Natural killer cell (primary cell): ENCODE measurements at regions not wholly inside any gene's neighbourhood (a gene's known extent, or its start where the extent isn't known, plus 50 kb on each side); places are given as distances from the start of the nearest gene placed in this dataset.

Experiments
- ATAC-seq, 3 donors: fragments of 150-1000 bp in 2 of 3; fragments of 200-7000 bp in 1 of 3; cut with Tn5 transposase; 1 replicate in 1 of 3; 2 replicates in 2 of 3; pipeline ENCODE4 v1.10.0; 2021; ENCODE audit warnings: mild to moderate bottlenecking in 2 of 3, moderate library complexity in 2 of 3
- DNase-seq, 2 donors: peaks; one replicate each; pipeline versions ENCODE4 v3.0.0 to v3.0.0-alpha.2; 2013 to 2021; ENCODE audit warnings: mixed read lengths in 1 of 2
- H3K27ac ChIP-seq: one replicate; pipeline ENCODE4 v1.5.1; 2013; ENCODE audit warnings: mild to moderate bottlenecking, low read length
- H3K27me3 ChIP-seq: one replicate; pipeline ENCODE4 v1.6.1; 2013; ENCODE audit warnings: low read length; ENCODE audit not compliant: control insufficient read depth, insufficient read depth
- H3K36me3 ChIP-seq: one replicate; pipeline ENCODE4 v1.6.1; 2013; ENCODE audit warnings: low read length; ENCODE audit not compliant: control insufficient read depth, insufficient read depth
- H3K4me1 ChIP-seq: one replicate; pipeline ENCODE4 v1.6.1; 2013; ENCODE audit warnings: low read length; ENCODE audit not compliant: control insufficient read depth, insufficient read depth
- H3K4me3 ChIP-seq: one replicate; pipeline ENCODE4 v1.5.1; 2013; ENCODE audit warnings: low read length
- H3K9me3 ChIP-seq: one replicate; pipeline ENCODE4 v1.6.1; 2013; ENCODE audit warnings: low read length; ENCODE audit not compliant: control insufficient read depth, insufficient read depth
- H3K27ac Mint-ChIP-seq, 2 donors: one replicate each; pipeline ENCODE4 v1.8.0; 2022; ENCODE audit warnings: mild to moderate bottlenecking in 2 of 2, mixed read lengths in 2 of 2, moderate library complexity in 1 of 2
- H3K27me3 Mint-ChIP-seq, 2 donors: one replicate each; pipeline ENCODE4 v1.8.0; 2022; ENCODE audit warnings: low read depth in 2 of 2, mixed read lengths in 2 of 2
- H3K36me3 Mint-ChIP-seq: one replicate; pipeline ENCODE4 v1.8.0; 2022; ENCODE audit warnings: mixed read lengths
- H3K4me1 Mint-ChIP-seq, 2 donors: one replicate each; pipeline ENCODE4 v1.8.0; 2022; ENCODE audit warnings: mixed read lengths in 2 of 2
- H3K4me3 Mint-ChIP-seq: one replicate; pipeline ENCODE4 v1.8.0; 2022; ENCODE audit warnings: mild to moderate bottlenecking, moderate library complexity, mixed read lengths
- H3K9me3 Mint-ChIP-seq, 2 donors: one replicate each; pipeline ENCODE4 v1.8.0; 2022; ENCODE audit warnings: mixed read lengths in 2 of 2
- WGBS: methylation state at CpG from one replicate; pipeline ENCODE4 v1.1.7; 2013; ENCODE audit warnings: missing lambda C conversion rate; ENCODE audit not compliant: insufficient coverage; 5-methylcytosine and 5-hydroxymethylcytosine counted together
- intact Hi-C: fragments of 100-400 bp; cut with micrococcal nuclease; formaldehyde crosslinking; loops from one replicate; pipeline ENCODE4 v1.14.2; 2022
- TF ChIP-seq, protein P1 (sequence below): fragments of 200-600 bp; IDR thresholded peaks from one replicate; pipeline ENCODE4 v1.8.0; 2022; ENCODE audit warnings: antibody characterized with exemption

DNA sequence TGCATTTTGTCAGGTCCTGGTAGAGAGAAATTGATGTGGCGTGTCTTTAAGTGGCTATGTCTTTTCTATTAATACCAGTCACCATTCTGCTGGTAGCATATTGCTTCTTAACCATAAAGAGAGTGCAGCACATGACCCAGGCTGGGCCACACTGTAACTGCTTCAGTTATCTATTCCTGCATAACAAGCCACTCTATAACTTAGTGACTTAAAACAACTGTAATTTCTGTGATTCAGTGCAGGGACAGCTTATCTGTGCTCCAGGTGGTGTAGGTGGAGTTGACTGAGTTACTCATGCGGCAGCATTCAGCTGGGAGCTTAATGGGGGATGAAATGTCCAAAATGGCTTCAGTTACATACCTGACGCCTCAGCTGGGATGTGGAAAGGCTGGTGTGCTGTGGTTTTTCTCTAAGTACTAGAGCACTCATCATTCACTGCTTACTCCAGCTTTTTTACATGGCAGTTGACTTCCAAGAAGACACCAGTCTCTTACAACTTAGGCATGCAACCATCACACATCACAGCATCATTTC is 742.4 kb downstream of the SATB2 start:
- Mint-ChIP-seq H3K4me1 (no peaks in the 10 kb centered on the region), H3K4me3 (no peak overlapping the region), H3K9me3 (peaks cover 3 to 7% of the 10 kb centered on the region in 2 donors), H3K27me3 (no peaks in the 10 kb centered on the region), H3K27ac (no peak overlapping the region), H3K36me3 (no peaks in the 10 kb centered on the region)
- Histone ChIP-seq H3K27ac (no peak overlapping the region), H3K4me1 (no peaks in the 10 kb centered on the region), H3K9me3 (no peaks in the 10 kb centered on the region), H3K36me3 (no peaks in the 10 kb centered on the region), H3K27me3 (no peaks in the 10 kb centered on the region), H3K4me3 (no peak overlapping the region)
- WGBS: 96% methylated on average over 2 of the region's 3 CpGs
- intact Hi-C loops: no loop called here
- ATAC-seq (no peak), DNase-seq (no peak)
- TF ChIP-seq, protein P1, sequence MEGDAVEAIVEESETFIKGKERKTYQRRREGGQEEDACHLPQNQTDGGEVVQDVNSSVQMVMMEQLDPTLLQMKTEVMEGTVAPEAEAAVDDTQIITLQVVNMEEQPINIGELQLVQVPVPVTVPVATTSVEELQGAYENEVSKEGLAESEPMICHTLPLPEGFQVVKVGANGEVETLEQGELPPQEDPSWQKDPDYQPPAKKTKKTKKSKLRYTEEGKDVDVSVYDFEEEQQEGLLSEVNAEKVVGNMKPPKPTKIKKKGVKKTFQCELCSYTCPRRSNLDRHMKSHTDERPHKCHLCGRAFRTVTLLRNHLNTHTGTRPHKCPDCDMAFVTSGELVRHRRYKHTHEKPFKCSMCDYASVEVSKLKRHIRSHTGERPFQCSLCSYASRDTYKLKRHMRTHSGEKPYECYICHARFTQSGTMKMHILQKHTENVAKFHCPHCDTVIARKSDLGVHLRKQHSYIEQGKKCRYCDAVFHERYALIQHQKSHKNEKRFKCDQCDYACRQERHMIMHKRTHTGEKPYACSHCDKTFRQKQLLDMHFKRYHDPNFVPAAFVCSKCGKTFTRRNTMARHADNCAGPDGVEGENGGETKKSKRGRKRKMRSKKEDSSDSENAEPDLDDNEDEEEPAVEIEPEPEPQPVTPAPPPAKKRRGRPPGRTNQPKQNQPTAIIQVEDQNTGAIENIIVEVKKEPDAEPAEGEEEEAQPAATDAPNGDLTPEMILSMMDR: no peak

DNA sequence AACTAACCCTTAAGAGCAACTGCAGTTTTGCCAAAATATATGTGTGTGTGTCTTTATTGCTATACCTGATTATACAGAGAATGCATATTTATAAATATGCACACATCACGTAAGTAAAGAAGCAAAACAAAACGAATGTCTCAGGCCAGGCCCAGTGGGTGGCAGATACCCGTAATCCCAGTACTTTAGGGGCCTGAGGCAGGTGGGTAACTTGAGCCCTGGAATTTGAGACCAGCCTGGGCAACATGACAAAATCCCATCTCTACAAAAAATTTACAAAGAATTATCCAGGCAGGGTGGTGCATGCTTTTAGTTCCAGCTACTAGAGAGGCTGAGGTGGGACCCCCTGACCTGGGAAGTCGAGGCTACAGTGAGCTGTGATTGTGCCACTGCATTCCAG is 745.3 kb downstream of the SATB2 start:
- H3K4me3 ChIP-seq: no peak overlapping the region
- intact Hi-C loops: no loop called here
- H3K36me3 ChIP-seq: no peaks in the 10 kb centered on the region
- Mint-ChIP-seq H3K36me3 (no peaks in the 10 kb centered on the region), H3K27ac (no peak overlapping the region), H3K27me3 (no peaks in the 10 kb centered on the region), H3K9me3 (peaks cover 6 to 12% of the 10 kb centered on the region in 2 donors), H3K4me3 (no peak overlapping the region), H3K4me1 (no peaks in the 10 kb centered on the region)
- TF ChIP-seq, protein P1: no peak
- H3K27me3 ChIP-seq: no peaks in the 10 kb centered on the region
- 70% methylated on average over 4 of the region's 4 CpGs for WGBS
- no peak overlapping the region for H3K27ac ChIP-seq
- ATAC-seq: no peak
- DNase-seq: no peak
- no peaks in the 10 kb centered on the region for H3K9me3 ChIP-seq
- H3K4me1 ChIP-seq: no peaks in the 10 kb centered on the region

DNA sequence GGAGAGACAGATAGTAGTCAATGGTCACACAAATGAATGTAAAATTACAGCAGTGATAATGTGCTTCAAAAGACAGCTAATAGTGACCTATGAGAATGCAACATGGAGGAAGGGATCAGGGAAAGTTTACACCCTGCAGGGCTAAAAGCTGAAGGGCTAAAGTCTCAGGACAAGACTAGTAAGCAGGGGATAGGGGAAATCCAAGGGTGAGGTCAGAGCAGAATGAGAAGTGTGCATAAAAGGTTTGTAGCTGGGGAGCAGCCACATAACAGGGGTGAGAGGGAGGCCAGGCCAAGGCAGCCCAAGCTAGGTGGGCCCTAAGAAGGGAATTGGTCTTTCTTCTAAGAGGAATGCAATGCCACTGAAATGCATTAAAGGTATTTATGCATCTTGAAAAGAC is 746.3 kb downstream of the SATB2 start:
- intact Hi-C loops: no loop called here
- Histone ChIP-seq H3K27me3 (no peaks in the 10 kb centered on the region), H3K36me3 (no peaks in the 10 kb centered on the region), H3K9me3 (no peaks in the 10 kb centered on the region), H3K4me1 (no peaks in the 10 kb centered on the region), H3K27ac (no peak overlapping the region), H3K4me3 (no peak overlapping the region)
- Mint-ChIP-seq H3K9me3 (peaks cover 6 to 12% of the 10 kb centered on the region in 2 donors), H3K27ac (no peak overlapping the region), H3K27me3 (no peaks in the 10 kb centered on the region), H3K4me3 (no peak overlapping the region), H3K4me1 (no peaks in the 10 kb centered on the region), H3K36me3 (no peaks in the 10 kb centered on the region)
- ATAC-seq (no peak), DNase-seq (no peak)
- TF ChIP-seq, protein P1: no peak

DNA sequence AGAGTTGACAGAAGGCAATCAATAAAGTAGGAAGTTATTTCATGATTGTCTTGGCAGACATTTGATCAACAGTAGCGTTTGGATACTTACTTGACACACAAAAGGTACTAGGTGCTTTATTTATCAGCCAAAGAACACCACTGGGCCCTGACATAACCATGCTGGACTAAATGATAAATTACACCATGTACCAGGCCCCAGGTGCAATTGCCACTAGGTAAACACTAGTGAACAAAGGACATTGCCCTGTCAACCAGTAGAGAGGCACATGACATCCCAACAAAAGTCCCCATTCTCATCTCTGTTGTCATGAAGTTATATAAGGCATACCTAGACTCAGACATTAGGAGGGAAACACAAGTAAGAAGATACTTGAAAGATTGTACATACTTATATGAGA is 747.2 kb downstream of the SATB2 start:
- Mint-ChIP-seq H3K27ac (no peak overlapping the region), H3K4me1 (no peaks in the 10 kb centered on the region)
- intact Hi-C loops: no loop called here

More for the DNA sequence above, 747.2 kb downstream of the SATB2 start:
- TF ChIP-seq, protein P1: no peak
- DNase-seq: no peak
- Histone ChIP-seq H3K9me3 (no peaks in the 10 kb centered on the region), H3K4me3 (no peak overlapping the region), H3K27ac (no peak overlapping the region), H3K36me3 (no peaks in the 10 kb centered on the region), H3K27me3 (no peaks in the 10 kb centered on the region), H3K4me1 (no peaks in the 10 kb centered on the region)
- H3K36me3 Mint-ChIP-seq: no peaks in the 10 kb centered on the region
- WGBS: 57% methylated on average over 1 of the region's 1 CpG
- no peaks in the 10 kb centered on the region for H3K27me3 Mint-ChIP-seq
- ATAC-seq: no peak
- H3K4me3 Mint-ChIP-seq: no peak overlapping the region
- peaks cover 6 to 8% of the 10 kb centered on the region in 2 donors for H3K9me3 Mint-ChIP-seq
